HG03108 (cell line): ENCODE measurements at regions not wholly inside any gene's neighbourhood (a gene's known extent, or its start where the extent isn't known, plus 50 kb on each side); places are given as distances from the start of the nearest gene placed in this dataset.
A peak's percentile ranks its signal among the peaks of the same experiment; 100 is the strongest.
"Not testable (repeated sequence)": the region's sequence is repeated elsewhere in the genome, so short reads cannot be mapped to it uniquely, and the experiment has no call there.

Experiments used
- ATAC-seq: cut with Tn5 transposase; IDR thresholded peaks from one replicate; pipeline ENCODE4 v1.9.1; 2021; ENCODE audit warnings: moderate library complexity; ENCODE audit not compliant: unreplicated experiment

DNA sequence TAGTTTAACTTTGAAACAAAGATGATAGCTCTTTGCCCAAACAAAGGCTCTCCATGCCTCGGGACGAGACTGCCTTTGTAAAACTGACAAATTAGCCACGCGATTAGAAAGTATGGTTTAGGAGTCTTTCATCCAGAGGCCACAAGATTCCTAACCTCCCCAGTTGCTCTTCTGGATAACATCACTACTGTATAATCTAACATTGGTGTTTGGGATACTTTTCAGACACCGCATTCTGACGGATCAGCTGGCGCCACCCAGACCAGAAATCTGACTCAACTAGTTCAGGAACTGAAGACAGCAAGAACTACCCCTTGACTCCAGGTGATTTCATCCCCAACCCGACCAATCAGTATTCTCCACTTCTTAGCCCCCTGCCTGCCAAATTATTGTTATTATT lies 98.1 kb upstream of the TEX13D start:
- no peak for ATAC-seq

DNA sequence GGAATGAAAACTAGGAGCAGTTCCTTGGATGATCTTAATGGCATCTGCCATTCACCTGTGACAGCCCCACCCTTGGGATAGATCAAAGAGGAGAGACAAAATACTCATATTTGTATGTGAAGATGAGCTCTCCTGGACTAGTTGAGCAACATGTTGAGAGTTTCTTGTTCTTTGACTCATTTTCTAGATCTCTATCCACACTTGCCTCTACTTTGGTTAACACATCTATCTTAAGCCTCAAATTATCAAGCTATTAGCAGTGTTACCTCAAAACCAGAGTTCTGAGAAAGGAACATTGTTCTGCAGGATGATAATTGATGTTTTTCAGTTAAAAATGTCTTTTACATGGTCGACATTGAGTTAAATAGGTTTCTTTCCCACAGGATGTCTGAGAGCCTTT lies 94.2 kb upstream of the TEX13D start:
- no peak for ATAC-seq

GRCh38 chrX:124239324-124239723 lies 93.1 kb upstream of the TEX13D start:
- ATAC-seq, result no peak

DNA sequence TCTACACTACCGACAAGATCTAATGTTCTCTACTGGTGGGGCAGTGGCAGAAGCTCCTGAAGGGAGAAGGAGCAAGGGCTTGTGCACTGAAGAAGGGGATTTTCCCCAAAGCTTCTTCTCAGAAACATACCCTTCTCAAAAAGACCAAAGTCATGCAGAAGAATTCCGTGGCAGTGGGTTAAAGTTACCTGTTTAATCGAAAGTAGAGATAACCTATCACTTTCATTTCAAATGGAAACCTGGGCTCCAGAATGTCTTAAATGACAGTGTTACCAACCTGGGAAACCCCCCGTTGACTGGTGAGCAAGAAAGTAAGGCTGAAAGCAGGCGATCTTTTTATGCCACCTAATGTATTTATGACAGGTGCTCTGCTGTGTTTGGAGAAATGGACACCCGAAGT lies 92.5 kb upstream of the TEX13D start:
- peak; percentile 90 for ATAC-seq

- ATAC-seq, result no peak
These were observed 92.0 kb upstream of the TEX13D start for GRCh38 chrX:124240422-124240821.

DNA sequence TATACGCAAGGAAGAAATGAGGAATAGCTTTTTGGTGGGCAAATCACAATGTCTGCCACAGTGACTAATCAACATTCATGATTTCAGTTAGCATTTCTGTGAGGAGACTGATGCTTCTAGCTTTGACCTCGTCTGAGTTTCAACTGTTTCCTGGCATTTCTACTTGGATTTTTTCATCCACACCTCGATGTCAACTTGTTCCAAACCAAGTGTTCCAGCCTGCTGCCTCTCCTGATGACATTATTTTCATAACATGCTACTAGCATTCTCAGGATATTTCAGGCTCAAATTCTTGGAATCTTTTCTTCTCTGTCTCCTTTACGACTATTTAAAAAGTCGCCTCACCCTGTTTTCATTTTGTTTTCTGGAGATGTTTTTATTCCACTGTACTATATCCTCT lies 90.3 kb upstream of the TEX13D start:
- ATAC-seq, result no peak

- ATAC-seq, result no peak
These were observed 83.1 kb upstream of the TEX13D start for GRCh38 chrX:124249345-124249744.

DNA sequence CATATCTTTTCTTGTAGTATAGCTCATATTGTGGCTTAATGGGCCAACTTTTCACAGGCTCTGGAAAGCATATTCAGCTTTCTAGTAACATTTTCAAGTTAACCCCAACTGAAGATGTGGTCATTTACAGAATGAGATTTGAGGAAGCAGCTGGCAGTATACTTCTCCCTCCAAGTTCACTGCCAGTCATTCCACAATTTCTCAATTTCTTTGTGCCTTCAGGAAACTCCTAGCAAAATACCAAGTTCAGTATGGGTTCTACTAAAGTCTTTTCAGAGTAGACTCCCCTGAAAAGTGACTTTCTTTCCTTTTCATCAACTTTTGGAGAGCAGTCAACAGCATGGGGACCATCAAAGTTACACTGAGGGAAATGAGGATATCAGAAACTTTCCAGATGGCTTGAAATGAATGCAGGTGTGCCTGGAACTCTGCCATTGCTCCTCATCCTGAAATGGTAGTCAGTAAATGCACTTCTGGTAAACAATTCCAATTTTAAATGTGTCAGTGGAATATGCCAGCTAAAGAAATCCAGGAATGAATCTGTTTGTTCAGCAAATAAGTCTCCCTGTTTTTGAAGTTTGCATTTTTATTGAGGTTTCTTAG lies 81.5 kb upstream of the TEX13D start:
- ATAC-seq, result no peak

GRCh38 chrX:124254611-124255010 lies 77.8 kb upstream of the TEX13D start:
- no peak for ATAC-seq

DNA sequence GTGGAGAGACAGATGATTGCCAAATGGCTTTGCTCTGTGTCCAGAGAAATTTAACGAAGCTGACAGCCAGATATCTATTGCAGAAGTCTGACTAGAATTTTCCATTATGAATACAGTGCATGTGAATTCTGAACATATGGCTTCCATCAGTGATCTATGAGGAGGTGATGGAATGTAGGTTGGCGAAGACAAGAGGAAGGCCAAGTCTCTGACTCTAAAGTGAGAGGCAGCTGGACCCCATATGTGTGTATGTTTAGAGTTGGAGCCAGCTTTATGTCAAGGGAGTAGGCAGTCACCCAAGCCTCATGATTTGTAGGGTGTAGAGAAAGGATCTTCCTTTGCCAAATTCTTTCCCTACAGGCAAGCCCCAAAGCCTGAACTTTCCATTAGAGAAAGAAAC lies 76.2 kb upstream of the TEX13D start:
- no peak for ATAC-seq

GRCh38 chrX:124256629-124257380 lies 75.7 kb upstream of the TEX13D start:
- ATAC-seq, result no peak

DNA sequence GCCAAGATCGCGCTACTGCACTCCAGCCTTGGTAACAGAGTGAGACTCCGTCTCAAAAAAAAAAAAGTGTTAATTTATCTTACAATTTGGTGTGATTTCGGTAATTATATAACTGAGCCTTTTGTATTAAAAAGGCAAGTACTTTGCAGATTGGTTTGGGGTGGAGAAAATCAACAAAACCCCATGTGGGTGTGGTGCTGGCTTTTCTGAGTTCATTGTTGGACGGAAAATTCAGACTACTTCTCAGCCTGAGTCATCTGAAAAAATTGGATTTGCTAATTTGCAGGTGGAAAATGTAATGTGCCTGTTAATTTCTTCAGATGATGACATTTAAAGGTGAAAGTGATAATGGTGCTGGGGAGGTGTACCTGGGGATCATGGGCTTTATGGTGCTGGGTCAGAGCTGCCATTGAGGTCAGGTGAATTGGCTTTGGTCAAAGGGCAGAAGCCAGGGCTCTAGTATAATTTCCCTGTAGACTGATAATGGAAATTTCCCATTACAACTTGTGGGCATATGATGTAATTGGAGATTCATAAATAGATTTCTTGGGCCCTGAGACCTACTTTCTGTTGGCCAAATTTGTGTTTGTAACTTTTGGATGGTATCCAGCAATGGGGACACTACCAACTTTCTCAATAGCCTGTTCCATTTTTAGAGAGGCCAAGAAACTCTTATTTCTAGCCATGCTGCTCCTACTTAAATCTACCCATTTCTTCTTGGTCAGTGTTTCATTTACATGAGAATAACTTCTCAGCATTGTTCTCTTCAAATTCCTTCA lies 74.3 kb upstream of the TEX13D start:
- ATAC-seq, result no peak

DNA sequence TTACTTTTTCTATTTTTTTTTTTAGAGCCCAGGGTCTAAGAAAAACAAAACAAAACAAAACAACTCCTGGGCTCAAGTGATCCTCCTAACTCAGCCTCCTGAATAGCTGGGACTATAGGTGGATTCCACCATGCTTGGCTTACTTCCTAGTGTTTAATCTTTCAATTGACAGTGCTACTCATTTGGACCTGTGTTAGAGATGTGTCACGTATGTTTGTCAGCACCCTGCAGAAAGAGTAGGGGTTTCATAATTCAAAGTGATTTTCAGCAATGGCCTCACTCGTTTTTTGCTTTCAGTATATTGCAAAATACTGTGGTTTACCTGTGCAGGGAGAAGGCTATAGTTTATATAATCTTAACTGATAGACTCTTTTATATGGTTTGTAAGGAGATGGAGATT lies 71.6 kb upstream of the TEX13D start:
- ATAC-seq, result no peak

GRCh38 chrX:124263743-124264142 lies 68.7 kb upstream of the TEX13D start:
- no peak for ATAC-seq

- ATAC-seq, result no peak
These were observed 64.4 kb upstream of the TEX13D start for GRCh38 chrX:124268099-124268498.

- no peak for ATAC-seq
These were observed 62.6 kb upstream of the TEX13D start for GRCh38 chrX:124269881-124270280.

DNA sequence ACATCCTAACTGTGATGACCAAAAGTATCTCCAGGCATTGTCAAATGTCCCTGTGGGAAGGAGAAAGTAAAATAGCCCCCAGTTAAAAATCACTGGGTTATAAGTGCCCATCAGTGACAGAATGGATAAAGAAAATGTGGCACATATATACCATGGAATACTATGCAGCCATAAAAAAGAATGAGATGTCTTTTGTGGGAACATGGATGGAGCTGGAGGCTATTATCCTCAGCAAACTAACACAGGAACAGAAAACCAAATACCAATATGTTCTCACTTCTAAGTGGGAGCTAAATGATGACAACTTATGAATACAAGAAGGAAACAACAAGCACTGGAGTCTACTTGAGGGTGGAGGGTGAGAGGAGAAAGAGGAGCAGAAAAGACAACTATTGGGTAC lies 60.9 kb upstream of the TEX13D start:
- ATAC-seq, result not testable (repeated sequence)

- no peak for ATAC-seq
These were observed 60.0 kb upstream of the TEX13D start for GRCh38 chrX:124272370-124272982.

DNA sequence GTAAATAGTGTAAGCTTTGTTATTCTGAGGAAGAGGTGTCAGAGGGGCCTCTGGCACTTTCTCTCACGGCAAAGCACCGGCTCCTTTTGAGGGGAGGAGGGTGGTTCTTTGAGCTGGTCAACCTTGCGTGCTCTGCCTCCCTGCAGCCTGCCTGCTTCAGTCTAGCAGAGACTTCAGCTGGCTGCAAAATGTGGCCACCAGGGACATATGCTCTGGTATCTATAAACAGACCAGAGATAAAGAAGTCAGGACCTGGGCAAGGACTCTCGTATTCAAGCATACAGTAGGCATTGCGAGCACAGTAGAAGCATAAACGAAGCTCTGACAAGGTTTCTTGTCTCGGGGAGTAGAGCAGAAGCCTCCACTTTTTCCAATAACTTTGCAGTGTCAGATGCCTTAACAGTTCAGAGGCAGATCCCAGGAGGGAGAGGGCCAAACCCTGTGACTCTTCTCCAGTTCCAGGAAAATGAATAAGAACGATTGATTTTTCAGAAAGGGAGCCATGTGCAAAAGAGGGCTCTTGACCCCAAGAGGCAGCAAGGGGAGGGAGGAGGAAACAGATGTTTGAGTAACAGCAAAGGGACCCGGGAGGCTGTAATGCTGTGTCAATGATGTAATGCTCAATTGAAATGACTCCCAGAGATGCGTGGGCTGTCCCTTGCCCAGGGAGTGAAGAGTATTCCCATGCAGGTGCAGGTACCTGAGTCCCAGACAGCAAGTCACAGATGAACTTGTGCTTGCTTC lies 57.9 kb upstream of the TEX13D start:
- no peak for ATAC-seq

- ATAC-seq, result no peak
These were observed 57.1 kb upstream of the TEX13D start for GRCh38 chrX:124275182-124275894.
